Loucy (cell line): ENCODE measurements at regions not wholly inside any gene's neighbourhood (a gene's known extent, or its start where the extent isn't known, plus 50 kb on each side); places are given as distances from the start of the nearest gene placed in this dataset.

Experiments used
- H2AFZ ChIP-seq: fragments of 200-600 bp; sonication (generic); 2 replicates; pipeline ENCODE4 v1.6.0; 2016; ENCODE audit warnings: antibody characterized with exemption, mild to moderate bottlenecking, low read length, moderate library complexity
- H3F3A ChIP-seq: fragments of 200-600 bp; 2 replicates; pipeline ENCODE4 v1.6.0; 2016; ENCODE audit warnings: antibody characterized with exemption, low read depth, mild to moderate bottlenecking
- H3K27me3 ChIP-seq: fragments of 200-600 bp; sonication (generic); 2 replicates; pipeline ENCODE4 v1.6.1; 2014; ENCODE audit warnings: low read length, mild to moderate bottlenecking; ENCODE audit not compliant: insufficient read depth, poor library complexity, severe bottlenecking
- H3K36me3 ChIP-seq: fragments of 200-600 bp; sonication (generic); 2 replicates; pipeline ENCODE4 v1.6.1; 2016; ENCODE audit warnings: low read length; ENCODE audit not compliant: insufficient read depth
- H3K4me1 ChIP-seq: fragments of 200-600 bp; sonication (generic); 2 replicates; pipeline ENCODE4 v1.5.1; 2014; ENCODE audit warnings: low read length, mild to moderate bottlenecking; ENCODE audit not compliant: insufficient read depth, poor library complexity, severe bottlenecking
- H3K4me2 ChIP-seq: fragments of 200-600 bp; sonication (generic); 2 replicates; pipeline ENCODE4 v1.6.0; 2014; ENCODE audit warnings: antibody characterized with exemption, low read length, low read depth, mild to moderate bottlenecking; ENCODE audit not compliant: poor library complexity, severe bottlenecking
- H3K4me3 ChIP-seq: fragments of 200-600 bp; sonication (generic); 2 replicates; pipeline ENCODE4 v1.5.1; 2014; ENCODE audit warnings: low read length, mild to moderate bottlenecking, mixed read lengths; ENCODE audit not compliant: poor library complexity, severe bottlenecking
- H3K79me2 ChIP-seq: fragments of 200-600 bp; sonication (generic); 2 replicates; pipeline ENCODE4 v1.6.1; 2014; ENCODE audit warnings: low read length; ENCODE audit not compliant: insufficient read depth
- H3K9ac ChIP-seq: fragments of 200-600 bp; sonication (generic); 2 replicates; pipeline ENCODE4 v1.6.0; 2014; ENCODE audit warnings: mild to moderate bottlenecking, low read depth, low read length, moderate library complexity; ENCODE audit not compliant: poor library complexity, severe bottlenecking
- H3K9me2 ChIP-seq: fragments of 200-600 bp; sonication (generic); replicated peaks from 2 replicates; pipeline ENCODE4 v1.6.1; 2016; ENCODE audit warnings: low read depth, low read length, mixed read lengths
- H3K9me3 ChIP-seq: fragments of 200-600 bp; sonication (generic); 2 replicates; pipeline ENCODE4 v1.6.1; 2014; ENCODE audit warnings: mild to moderate bottlenecking, antibody characterized with exemption, low read length, low read depth; ENCODE audit not compliant: insufficient read depth
- H4K20me1 ChIP-seq: fragments of 200-600 bp; sonication (generic); 2 replicates; pipeline ENCODE4 v1.6.0; 2014; ENCODE audit warnings: antibody characterized with exemption, low read length, mild to moderate bottlenecking; ENCODE audit not compliant: insufficient read depth, poor library complexity, severe bottlenecking
- CTCF ChIP-seq: fragments of 200-600 bp; sonication (generic); conservative IDR thresholded peaks from 2 replicates; pipeline ENCODE4 v1.5.1; 2014; ENCODE audit warnings: mild to moderate bottlenecking, antibody characterized with exemption, low read length
- EZH2phosphoT487 ChIP-seq: fragments of 200-600 bp; IDR thresholded peaks from 2 replicates; pipeline ENCODE4 v1.6.1; 2018; ENCODE audit warnings: antibody characterized with exemption, mild to moderate bottlenecking, moderate library complexity, borderline replicate concordance

- Histone ChIP-seq H4K20me1 (no peaks in the 10 kb centered on the region), H3K9me2 (no peaks in the 10 kb centered on the region), H3K9ac (no peak overlapping the region), H3K79me2 (no peaks in the 10 kb centered on the region), H3K4me3 (no peak overlapping the region), H3K4me2 (no peak overlapping the region), H3K27me3 (no peaks in the 10 kb centered on the region), H3K4me1 (no peaks in the 10 kb centered on the region), H3F3A (no peaks in the 10 kb centered on the region), H3K9me3 (no peaks in the 10 kb centered on the region), H3K36me3 (no peaks in the 10 kb centered on the region), H2AFZ (no peak overlapping the region)
- no peak for TF ChIP-seq EZH2phosphoT487
- TF ChIP-seq CTCF: no peak
Measured at GRCh38 chr2:19425419-19425818, 67.0 kb upstream of the OSR1 start.

- Histone ChIP-seq H2AFZ (no peak overlapping the region), H3K4me3 (no peak overlapping the region), H3K4me2 (no peak overlapping the region), H3K9me2 (no peaks in the 10 kb centered on the region), H3K27me3 (no peaks in the 10 kb centered on the region), H3K9me3 (no peaks in the 10 kb centered on the region), H4K20me1 (no peaks in the 10 kb centered on the region), H3K79me2 (no peaks in the 10 kb centered on the region), H3K36me3 (no peaks in the 10 kb centered on the region), H3K4me1 (no peaks in the 10 kb centered on the region), H3F3A (no peaks in the 10 kb centered on the region), H3K9ac (no peak overlapping the region)
- TF ChIP-seq EZH2phosphoT487 (no peak), CTCF (no peak)
Measured at GRCh38 chr2:19419211-19419880, 60.9 kb upstream of the OSR1 start.

GRCh38 chr2:19416784-19417684, 58.6 kb upstream of the OSR1 start:
- Histone ChIP-seq H3K27me3 (no peaks in the 10 kb centered on the region), H3K9me2 (no peaks in the 10 kb centered on the region), H3K4me2 (no peak overlapping the region), H3K4me1 (no peaks in the 10 kb centered on the region), H3K9me3 (no peaks in the 10 kb centered on the region), H3K9ac (no peak overlapping the region), H3K4me3 (no peak overlapping the region), H3F3A (no peaks in the 10 kb centered on the region), H3K36me3 (no peaks in the 10 kb centered on the region), H4K20me1 (no peaks in the 10 kb centered on the region), H2AFZ (no peak overlapping the region), H3K79me2 (no peaks in the 10 kb centered on the region)
- TF ChIP-seq CTCF: no peak
- TF ChIP-seq EZH2phosphoT487: no peak
